Testis (tissue), 2 donors: ENCODE measurements at regions not wholly inside any gene's neighbourhood (a gene's known extent, or its start where the extent isn't known, plus 50 kb on each side); places are given as distances from the start of the nearest gene placed in this dataset.

Experiments used
- POLR2A ChIP-seq: fragments of 450-650 bp; IDR thresholded peaks from one replicate; pipeline ENCODE4 v1.6.1; 2017; ENCODE audit warnings: antibody characterized with exemption, mild to moderate bottlenecking, moderate library complexity
- TF ChIP-seq, protein P1 (sequence below), 3 experiments: fragments of 450-650 bp in 2 of 3; fragments of 200-600 bp in 1 of 3; sonication (generic) in 1 of 3; IDR thresholded peaks; one replicate each; pipeline ENCODE4 v1.5.1; 2016 to 2019; ENCODE audit warnings: antibody characterized with exemption in 3 of 3, mild to moderate bottlenecking in 2 of 3, moderate library complexity in 1 of 3

DNA sequence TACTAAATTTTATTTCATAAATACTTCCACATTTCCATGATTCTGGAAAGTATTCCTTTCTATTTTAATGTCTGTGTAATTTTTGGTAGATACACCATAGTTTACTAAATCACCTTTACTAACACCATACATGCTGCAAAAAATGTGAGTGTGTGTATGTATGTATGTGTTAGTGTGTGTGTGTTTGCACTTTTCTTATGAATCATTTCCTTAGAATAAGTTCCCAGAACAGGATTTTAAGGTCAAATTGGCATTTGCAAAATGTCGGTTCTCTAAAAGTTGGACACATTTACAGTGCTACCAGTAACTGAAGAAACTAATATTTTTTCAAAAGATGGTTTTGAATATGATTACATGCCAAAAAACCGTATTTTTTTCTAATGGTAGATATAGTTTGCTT is 137.1 kb downstream of the CYB561 start:
- no peak for TF ChIP-seq POLR2A
- TF ChIP-seq, protein P1, sequence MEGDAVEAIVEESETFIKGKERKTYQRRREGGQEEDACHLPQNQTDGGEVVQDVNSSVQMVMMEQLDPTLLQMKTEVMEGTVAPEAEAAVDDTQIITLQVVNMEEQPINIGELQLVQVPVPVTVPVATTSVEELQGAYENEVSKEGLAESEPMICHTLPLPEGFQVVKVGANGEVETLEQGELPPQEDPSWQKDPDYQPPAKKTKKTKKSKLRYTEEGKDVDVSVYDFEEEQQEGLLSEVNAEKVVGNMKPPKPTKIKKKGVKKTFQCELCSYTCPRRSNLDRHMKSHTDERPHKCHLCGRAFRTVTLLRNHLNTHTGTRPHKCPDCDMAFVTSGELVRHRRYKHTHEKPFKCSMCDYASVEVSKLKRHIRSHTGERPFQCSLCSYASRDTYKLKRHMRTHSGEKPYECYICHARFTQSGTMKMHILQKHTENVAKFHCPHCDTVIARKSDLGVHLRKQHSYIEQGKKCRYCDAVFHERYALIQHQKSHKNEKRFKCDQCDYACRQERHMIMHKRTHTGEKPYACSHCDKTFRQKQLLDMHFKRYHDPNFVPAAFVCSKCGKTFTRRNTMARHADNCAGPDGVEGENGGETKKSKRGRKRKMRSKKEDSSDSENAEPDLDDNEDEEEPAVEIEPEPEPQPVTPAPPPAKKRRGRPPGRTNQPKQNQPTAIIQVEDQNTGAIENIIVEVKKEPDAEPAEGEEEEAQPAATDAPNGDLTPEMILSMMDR (IDR thresholded peaks at IDR 0.05), result no peak
